AG04450 (cell line): ENCODE measurements at regions not wholly inside any gene's neighbourhood (a gene's known extent, or its start where the extent isn't known, plus 50 kb on each side); places are given as distances from the start of the nearest gene placed in this dataset.

ENCODE experiments used
- CTCF ChIA-PET: fragments of 300-600, 350-600 bp; formaldehyde crosslinking; extraction: SDS; loops from one replicate; lab custom pipeline; 2022; ENCODE audit warnings: antibody characterized with exemption, inconsistent platforms; lab: Charles Lee
- POLR2A ChIA-PET: fragments of 350-600 bp; formaldehyde crosslinking; extraction: SDS; loops from one replicate; lab custom pipeline; 2021; ENCODE audit warnings: antibody characterized with exemption, inconsistent platforms; lab: Yijun Ruan, JAX
- DNase-seq: peaks from one replicate; pipeline ENCODE4 v3.0.0-alpha.2; 2011; ENCODE audit warnings: low read depth, low spot score
- H3K27ac ChIP-seq: one replicate; pipeline ENCODE4 v1.5.1; 2012; ENCODE audit warnings: low read depth, low read length, control low read depth
- H3K27me3 ChIP-seq: one replicate; pipeline ENCODE4 v1.6.0; 2012; ENCODE audit warnings: low read length; ENCODE audit not compliant: control insufficient read depth, insufficient read depth
- H3K4me3 ChIP-seq: 2 replicates; pipeline ENCODE4 v1.5.1; 2011; ENCODE audit warnings: mild to moderate bottlenecking, low read depth, low read length, control low read depth
- H3K9me3 ChIP-seq: 2 replicates; pipeline ENCODE4 v1.5.1; 2012; ENCODE audit warnings: low read length; ENCODE audit not compliant: control insufficient read depth, insufficient read depth
- CTCF ChIP-seq: IDR thresholded peaks from 2 replicates; pipeline ENCODE4 v1.5.1; 2011; ENCODE audit warnings: low read depth, low read length, control low read depth, inconsistent platforms

DNA sequence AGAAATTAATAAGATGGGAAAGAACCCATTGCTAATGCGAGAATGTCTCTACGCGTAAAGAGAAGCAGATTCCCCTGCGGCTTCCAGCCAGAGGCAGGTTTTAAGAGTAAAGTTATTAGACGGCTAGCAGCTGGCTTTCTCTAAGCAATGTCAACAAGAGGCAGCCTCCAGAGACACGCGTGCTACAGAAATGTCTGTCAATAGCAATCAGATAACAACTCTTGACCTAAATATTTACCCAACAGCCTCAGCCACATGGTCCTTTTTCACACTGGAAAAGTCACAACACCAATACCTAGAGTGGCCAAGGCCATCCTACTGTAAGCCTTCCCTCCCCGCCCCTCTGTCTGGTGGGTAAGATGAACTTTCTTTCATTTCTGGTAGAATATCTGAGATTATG is 146.0 kb upstream of the SFSWAP start:
- CTCF ChIA-PET, result no interaction called here
- no peaks in the 10 kb centered on the region for H3K27me3 ChIP-seq
- no peak for DNase-seq
- no peak for TF ChIP-seq CTCF
- no peak overlapping the region for H3K27ac ChIP-seq
- POLR2A ChIA-PET, result no interaction called here
- H3K9me3 ChIP-seq, result peaks cover 4% of the 10 kb centered on the region; the same call in 1 of the 2 replicates
- no peak overlapping the region for H3K4me3 ChIP-seq

DNA sequence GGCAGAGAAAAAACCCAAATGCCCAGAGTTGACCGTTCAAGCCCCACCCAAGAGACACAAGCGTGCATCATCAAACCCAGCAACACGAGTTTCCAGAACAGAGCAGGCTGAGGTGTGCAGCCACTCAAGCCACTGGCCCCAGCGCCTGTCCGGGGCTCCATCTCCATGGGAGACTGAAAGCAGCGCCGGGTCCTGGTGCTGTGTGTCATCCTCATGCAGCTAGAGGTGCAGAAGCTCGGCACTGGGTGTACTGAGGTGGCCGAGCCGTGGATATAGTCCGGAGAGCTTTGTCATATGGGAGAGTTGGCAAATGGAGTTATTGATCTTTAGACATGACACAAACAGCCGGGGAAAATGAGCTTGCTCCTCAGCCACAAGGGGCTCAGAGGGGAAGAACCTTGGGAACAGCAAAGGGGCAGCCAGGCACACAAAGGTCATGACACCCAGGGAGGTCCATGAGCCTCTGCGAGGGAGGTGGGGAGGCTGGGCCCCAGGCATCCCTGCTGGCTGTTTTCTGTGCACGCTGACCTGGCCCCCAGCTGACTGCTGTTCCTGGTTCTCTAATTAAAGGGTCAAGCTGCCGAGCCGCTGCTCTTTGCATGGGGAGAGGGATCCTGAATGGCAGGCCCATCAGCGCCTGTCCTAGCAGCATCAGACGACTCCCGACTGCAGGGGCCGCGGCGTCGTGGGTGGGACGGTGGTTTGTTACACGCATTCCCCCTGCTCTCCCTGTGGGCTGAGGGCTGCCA is 145.4 kb upstream of the SFSWAP start:
- H3K27ac ChIP-seq, result no peak overlapping the region
- TF ChIP-seq CTCF, result no peak
- H3K27me3 ChIP-seq, result no peaks in the 10 kb centered on the region
- no peak for DNase-seq
- POLR2A ChIA-PET, result no interaction called here
- CTCF ChIA-PET, result no interaction called here
- no peak overlapping the region for H3K4me3 ChIP-seq
- peaks cover 4% of the 10 kb centered on the region for H3K9me3 ChIP-seq

DNA sequence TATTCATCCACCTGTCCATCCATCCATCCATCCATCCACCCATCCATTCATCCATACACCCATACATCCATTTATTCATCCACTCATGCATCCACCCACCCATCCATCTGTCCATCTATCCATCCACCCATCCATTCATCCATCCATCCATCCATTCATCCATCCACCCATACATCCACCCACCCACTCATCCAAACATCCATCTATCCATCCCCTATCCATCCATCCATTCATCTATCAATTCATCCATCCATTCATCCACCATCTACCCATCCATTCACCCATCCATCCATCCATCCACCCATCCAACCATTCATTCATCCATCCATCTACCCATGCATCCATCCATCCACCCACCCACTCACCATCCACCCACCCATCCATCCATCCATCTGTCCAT is 142.6 kb upstream of the SFSWAP start:
- TF ChIP-seq CTCF, result no peak
- Histone ChIP-seq H3K27ac (no peak overlapping the region), H3K9me3 (peaks cover 4% of the 10 kb centered on the region), H3K4me3 (no peak overlapping the region), H3K27me3 (no peaks in the 10 kb centered on the region)
- DNase-seq, result no peak
- CTCF ChIA-PET, result no interaction called here
- POLR2A ChIA-PET, result no interaction called here

DNA sequence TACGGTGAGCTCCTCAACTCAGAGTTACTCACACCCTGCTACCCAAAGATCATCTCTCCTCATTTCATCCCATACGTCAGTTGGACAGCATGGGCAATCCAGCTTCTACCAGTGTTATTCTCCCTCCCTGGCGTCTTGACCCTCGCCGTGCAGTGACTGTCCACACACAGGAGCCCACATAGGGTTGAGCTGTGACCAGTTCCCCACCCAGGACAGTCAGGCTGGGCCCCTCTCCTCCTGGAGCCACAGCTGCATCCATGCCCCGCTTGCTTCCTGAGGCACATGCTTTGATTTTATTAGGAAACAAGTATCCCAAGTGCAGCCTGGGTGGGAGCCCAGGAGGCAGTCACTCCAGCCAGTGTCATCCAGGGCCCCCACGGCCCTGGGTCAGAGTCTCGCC is 140.3 kb upstream of the SFSWAP start:
- TF ChIP-seq CTCF, result no peak
- CTCF ChIA-PET, result no interaction called here
- Histone ChIP-seq H3K27me3 (no peaks in the 10 kb centered on the region), H3K9me3 (peaks cover 15% of the 10 kb centered on the region), H3K4me3 (no peak overlapping the region), H3K27ac (no peak overlapping the region)
- POLR2A ChIA-PET, result no interaction called here
- DNase-seq, result no peak

- no peak overlapping the region for H3K27ac ChIP-seq
- ChIA-PET POLR2A (no interaction called here), CTCF (no interaction called here)
- no peak overlapping the region for H3K4me3 ChIP-seq
- peaks cover 18% of the 10 kb centered on the region for H3K9me3 ChIP-seq
- no peak for DNase-seq
- TF ChIP-seq CTCF, result no peak
- no peaks in the 10 kb centered on the region for H3K27me3 ChIP-seq
These were observed 139.1 kb upstream of the SFSWAP start for GRCh38 chr12:131571827-131572226.
